KBM-7 (cell line): ENCODE measurements at regions not wholly inside any gene's neighbourhood (a gene's known extent, or its start where the extent isn't known, plus 50 kb on each side); places are given as distances from the start of the nearest gene placed in this dataset.
"Not testable (repeated sequence)": the region's sequence is repeated elsewhere in the genome, so short reads cannot be mapped to it uniquely, and the experiment has no call there.

Experiments used
- DNase-seq: peaks from one replicate; pipeline ENCODE4 v3.0.0-alpha.2; 2015
- in situ Hi-C: fragments of 300-500 bp; cut with MboI; formaldehyde crosslinking; loops from 2 replicates; pipeline ENCODE4 v1.14.3; 2020; ENCODE audit warnings: low sequenced_read_pairs, low pct_unique_long_range_greater_than_20kb, mixed read lengths

DNA sequence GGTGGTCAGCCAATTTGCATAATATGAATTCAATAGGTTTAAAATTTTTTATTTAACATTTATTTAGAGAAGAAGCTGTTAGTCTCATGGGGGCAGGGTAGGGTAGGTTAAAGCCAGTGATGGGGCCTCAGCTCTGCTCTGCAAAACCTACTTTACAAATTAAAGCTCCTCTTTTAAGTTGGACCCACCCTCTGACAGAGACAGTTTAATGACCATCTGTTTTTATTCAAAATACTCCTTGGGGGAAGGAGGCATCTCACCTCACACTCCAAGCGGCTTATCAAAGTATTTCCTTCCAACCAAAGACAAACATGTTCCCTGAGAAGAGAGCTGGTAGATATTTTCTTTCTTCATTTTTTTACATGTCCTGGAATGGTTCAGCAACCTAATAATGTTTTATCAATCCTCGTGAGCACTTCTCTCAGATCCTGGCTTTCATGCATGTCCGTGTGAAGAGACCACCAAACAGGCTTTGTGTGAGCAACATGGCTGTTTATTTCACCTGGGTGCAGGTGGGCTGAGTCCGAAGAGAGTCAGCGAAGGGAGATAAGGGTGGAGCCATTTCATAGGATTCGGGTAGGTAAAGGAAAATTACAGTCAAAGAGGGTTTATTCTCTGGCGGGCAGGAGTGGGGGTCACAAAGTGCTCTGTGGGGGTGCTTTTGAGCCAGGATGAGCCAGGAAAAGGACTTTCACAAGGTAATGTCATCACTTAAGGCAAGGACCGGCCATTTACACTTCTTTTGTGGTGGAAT is 184.7 kb downstream of the GJA1 start:
- in situ Hi-C loops = no loop called here
- no peak for DNase-seq

DNA sequence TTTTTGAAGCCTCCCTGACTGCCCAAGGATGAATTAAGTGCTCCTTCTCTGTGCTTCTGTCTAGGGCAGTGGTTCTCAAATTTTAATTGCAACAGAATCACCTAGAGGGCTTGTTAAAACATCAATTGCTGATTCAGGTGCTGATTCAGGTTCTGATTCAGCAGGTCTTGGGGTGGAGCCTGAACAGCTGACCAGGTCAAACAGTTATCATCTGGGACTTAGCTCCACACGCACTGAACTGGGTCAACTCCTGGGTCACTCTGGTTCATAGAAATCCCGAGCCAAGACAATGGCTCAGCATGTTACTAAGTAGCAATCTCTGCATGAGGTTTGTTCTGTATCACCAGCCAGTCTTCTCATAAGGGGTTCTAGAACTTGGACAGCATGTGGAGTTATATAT is 192.3 kb downstream of the GJA1 start:
- no peak for DNase-seq
- in situ Hi-C loops = no loop called here

GRCh38 chr6:121630716-121631115 is 195.3 kb downstream of the GJA1 start:
- in situ Hi-C loops = no loop called here
- DNase-seq = no peak

DNA sequence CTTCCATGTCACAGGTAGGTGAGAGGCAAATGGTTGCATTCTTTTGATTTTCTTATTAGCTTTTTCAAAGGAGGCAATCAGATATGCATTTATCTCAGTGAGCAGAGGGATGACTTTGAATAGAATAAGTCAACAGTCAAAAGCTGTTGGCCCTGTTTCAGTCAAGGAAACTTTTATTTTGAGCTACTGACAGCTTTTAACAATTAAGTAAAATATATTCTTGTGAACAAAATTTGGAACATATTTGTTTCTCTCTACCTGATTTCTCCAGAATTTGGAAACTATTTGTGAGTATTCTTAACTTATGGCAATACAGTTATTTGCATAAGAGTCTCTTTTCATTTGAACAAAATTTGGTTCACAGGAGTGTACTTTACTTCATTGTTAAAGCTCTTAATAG is 196.3 kb downstream of the GJA1 start:
- in situ Hi-C loops = not testable (repeated sequence)

GRCh38 chr6:121633309-121633708 is 197.9 kb downstream of the GJA1 start:
- in situ Hi-C loops = no loop called here
- DNase-seq = no peak

More for the DNA sequence above, 196.3 kb downstream of the GJA1 start:
- DNase-seq = not testable (repeated sequence)

DNA sequence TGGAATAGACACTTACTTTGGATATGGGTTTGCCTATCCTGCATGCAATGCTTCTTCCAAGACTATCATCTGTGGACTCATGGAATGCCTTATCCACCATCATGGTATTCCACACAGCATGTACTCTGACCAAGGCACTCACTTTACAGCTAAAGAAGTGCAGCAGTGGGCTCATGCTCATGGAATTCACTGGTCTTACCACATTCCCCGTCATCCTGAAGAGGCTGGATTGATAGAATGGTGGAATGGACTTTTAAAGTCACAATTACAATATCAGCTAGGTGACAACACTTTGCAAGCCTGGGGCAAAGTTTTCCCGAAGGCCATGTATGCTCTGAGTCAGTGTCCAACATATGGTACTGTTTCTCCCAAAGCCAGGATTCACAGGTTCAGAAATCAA is 199.1 kb downstream of the GJA1 start:
- in situ Hi-C loops, DNase-seq: not testable (repeated sequence)

- DNase-seq = no peak
- in situ Hi-C loops = no loop called here
These were observed 199.9 kb downstream of the GJA1 start for GRCh38 chr6:121635355-121635754.

GRCh38 chr6:121636217-121636616 is 200.8 kb downstream of the GJA1 start:
- DNase-seq, in situ Hi-C loops: not testable (repeated sequence)

DNA sequence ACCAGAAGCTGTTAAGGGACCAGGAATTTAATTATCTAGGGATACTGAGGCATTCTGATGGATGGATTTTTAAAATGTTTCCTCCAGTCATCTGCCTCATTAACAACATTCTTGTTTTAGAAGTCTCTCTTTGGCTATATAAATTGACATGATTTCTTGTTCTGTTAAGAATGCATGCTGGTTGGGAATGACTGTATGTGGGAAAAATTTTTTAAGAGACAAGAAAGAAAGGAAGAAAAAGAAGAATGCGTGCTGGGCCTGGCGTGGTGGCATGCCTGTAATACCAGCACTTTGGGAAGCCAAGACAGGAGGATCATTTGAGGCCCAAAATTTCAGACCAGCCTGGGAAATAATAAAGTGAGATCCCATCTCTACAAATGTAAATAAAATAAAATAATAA is 203.6 kb downstream of the GJA1 start:
- no peak for DNase-seq

GRCh38 chr6:121641158-121641557 is 205.7 kb downstream of the GJA1 start:
- no peak for DNase-seq
- in situ Hi-C loops = no loop called here

More for the DNA sequence above, 203.6 kb downstream of the GJA1 start:
- in situ Hi-C loops = no loop called here

GRCh38 chr6:121645100-121645745 is 209.8 kb downstream of the GJA1 start:
- DNase-seq = peak; percentile 66
- in situ Hi-C loops = no loop called here

DNA sequence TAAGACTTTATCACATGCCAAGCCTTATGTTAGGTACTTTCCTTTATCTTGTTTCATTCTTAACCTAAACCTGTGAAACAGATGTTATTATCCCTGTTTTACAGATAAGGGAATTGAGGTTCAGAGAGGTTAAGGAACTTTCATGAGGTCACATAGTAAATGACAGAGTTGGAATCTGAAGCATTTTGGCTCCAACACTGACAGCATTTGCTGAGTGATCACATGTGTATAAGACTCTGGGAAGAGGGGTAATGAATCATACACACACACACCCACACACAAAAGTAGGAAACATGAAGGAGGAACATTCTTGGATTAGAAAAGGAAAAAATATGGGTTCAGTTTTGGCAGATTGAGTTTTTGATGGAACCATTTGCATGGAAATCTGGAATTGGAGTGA is 212.5 kb downstream of the GJA1 start:
- in situ Hi-C loops = no loop called here
- no peak for DNase-seq

DNA sequence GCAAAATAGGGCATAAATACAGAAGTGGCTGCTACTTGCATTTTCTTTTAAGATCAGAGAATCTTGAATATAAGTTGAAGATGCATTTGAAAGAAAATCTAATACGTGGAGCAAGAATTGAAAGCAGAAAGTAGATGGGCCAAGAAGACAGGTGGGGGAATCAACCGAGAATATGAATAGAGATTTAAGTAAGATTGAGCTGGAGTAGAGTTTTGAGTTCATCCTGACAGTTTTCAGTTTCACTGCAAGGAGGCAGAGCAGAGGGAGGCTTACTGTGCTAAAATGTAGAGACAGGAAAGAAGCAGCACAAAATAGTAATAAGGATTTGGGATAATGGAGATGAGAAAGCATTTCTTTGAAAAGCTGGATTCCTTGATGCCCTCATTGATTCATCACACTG is 214.5 kb downstream of the GJA1 start:
- in situ Hi-C loops = no loop called here
- DNase-seq = no peak

- in situ Hi-C loops = no loop called here
- DNase-seq = no peak
These were observed 216.0 kb downstream of the GJA1 start for GRCh38 chr6:121651420-121651819.

- in situ Hi-C loops = no loop called here
- DNase-seq = no peak
These were observed 216.8 kb downstream of the GJA1 start for GRCh38 chr6:121652223-121652622.

DNA sequence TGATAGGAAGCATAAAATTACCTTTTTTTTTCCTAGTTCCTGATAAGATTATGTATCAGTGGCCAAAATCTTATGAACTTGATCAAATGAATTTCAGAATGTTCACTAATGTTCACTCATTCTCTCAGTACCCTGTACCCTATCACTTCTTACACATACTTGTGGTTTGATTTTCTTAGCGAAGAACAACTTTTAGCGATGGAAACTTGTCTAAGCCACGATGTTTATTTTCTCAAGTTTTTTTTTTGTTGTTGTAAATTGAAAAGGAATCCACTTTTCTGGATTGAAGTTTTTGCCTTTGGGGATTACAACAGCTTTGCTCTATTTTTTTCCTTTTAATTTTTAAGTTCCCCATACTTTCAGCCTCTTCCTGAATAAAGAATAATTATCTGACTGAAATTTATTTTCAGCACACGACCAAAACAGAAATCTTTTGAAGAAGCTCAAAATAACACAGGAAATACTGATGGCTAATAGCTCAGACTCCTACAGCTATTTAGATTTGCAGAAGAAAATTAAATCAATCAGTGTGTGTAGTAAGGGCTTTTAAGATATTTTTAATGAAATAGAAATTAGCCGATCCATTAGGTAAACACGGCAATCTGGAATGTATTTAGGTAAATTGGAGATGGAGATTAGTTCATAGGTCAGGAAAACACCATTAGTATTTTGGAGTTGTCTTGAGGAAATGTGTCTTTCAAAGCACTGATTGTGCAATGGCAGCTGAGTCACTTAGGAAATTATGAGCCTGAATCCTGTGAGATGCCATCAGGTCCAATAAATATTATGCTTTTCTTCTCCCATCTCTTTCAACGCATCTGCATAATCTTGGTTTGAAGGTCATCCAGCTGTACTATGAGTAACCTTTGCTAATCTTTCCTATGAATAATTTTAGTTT is 217.5 kb downstream of the GJA1 start:
- peak; percentile 16 for DNase-seq
- in situ Hi-C loops = no loop called here

DNA sequence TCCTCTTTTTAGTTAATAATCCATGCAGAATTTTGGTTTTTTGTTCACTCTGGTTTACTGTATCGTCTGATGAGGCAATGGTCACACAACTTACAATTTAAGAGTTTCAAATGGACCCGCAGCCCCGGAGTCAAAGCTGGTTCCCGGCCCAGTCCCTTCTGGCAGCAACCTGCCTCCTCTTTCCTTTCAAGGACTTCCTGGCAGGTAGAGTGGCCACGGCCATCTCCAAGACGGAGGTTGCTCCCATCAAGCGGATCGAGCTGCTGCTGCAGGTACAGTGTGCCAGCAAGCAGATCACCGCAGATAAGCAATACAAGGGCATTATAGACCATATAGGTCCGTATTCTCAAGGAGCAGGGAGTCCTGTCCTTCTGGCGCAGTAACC is 218.2 kb downstream of the GJA1 start:
- no peak for DNase-seq
- in situ Hi-C loops = no loop called here

GRCh38 chr6:121657972-121658371 is 222.5 kb downstream of the GJA1 start:
- in situ Hi-C loops = no loop called here
- no peak for DNase-seq

DNA sequence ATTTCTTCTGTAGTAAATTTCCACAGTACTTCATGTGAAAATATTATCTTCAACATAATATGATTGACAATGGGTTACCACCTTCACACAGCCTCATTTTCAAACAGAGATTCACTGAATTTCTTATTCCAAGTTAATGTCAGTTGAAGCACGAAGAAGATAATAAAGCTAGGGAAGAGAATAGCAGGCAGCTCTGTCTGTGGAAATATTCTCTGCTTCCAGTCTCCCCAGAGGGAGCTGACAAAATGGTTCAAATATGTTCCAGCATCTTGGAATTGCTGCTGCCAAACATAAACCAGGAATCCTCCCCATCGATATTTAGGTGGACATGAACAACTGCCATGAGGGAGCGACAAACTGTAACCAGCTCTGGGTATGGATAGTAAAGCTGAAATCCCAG is 224.8 kb downstream of the GJA1 start:
- in situ Hi-C loops = no loop called here

GRCh38 chr6:121663292-121663810 is 227.9 kb downstream of the GJA1 start:
- in situ Hi-C loops = no loop called here
- no peak for DNase-seq

More for the DNA sequence above, 224.8 kb downstream of the GJA1 start:
- no peak for DNase-seq
